ENCODE measurements at regions not wholly inside any gene's neighbourhood (a gene's known extent, or its start where the extent isn't known, plus 50 kb on each side); places are given as distances from the start of the nearest gene placed in this dataset.

GRCh38 chr2:134149904-134150303 lies 104.0 kb upstream of the MGAT5 start:
- in situ Hi-C loops (cut with HindIII; ENCODE audit: low sequenced_read_pairs), result no loop called here
- TF ChIP-seq, protein P1, sequence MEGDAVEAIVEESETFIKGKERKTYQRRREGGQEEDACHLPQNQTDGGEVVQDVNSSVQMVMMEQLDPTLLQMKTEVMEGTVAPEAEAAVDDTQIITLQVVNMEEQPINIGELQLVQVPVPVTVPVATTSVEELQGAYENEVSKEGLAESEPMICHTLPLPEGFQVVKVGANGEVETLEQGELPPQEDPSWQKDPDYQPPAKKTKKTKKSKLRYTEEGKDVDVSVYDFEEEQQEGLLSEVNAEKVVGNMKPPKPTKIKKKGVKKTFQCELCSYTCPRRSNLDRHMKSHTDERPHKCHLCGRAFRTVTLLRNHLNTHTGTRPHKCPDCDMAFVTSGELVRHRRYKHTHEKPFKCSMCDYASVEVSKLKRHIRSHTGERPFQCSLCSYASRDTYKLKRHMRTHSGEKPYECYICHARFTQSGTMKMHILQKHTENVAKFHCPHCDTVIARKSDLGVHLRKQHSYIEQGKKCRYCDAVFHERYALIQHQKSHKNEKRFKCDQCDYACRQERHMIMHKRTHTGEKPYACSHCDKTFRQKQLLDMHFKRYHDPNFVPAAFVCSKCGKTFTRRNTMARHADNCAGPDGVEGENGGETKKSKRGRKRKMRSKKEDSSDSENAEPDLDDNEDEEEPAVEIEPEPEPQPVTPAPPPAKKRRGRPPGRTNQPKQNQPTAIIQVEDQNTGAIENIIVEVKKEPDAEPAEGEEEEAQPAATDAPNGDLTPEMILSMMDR (IDR thresholded peaks at IDR 0.05; ENCODE audit: low read depth, low read length, missing control alignments), result no peak
- no peak overlapping the region for H3K4me3 ChIP-seq (ENCODE audit: low read depth, low read length)
- no peak for DNase-seq (ENCODE audit: low read depth)

- in situ Hi-C loops (cut with HindIII; ENCODE audit: low sequenced_read_pairs), result no loop called here
- DNase-seq (ENCODE audit: low read depth), result no peak
- no peak overlapping the region for H3K4me3 ChIP-seq (ENCODE audit: low read depth, low read length)
- TF ChIP-seq, protein P1 (IDR thresholded peaks at IDR 0.05; ENCODE audit: low read depth, low read length, missing control alignments), result no peak
Observed at GRCh38 chr2:134150760-134151159, 103.1 kb upstream of the MGAT5 start.

DNA sequence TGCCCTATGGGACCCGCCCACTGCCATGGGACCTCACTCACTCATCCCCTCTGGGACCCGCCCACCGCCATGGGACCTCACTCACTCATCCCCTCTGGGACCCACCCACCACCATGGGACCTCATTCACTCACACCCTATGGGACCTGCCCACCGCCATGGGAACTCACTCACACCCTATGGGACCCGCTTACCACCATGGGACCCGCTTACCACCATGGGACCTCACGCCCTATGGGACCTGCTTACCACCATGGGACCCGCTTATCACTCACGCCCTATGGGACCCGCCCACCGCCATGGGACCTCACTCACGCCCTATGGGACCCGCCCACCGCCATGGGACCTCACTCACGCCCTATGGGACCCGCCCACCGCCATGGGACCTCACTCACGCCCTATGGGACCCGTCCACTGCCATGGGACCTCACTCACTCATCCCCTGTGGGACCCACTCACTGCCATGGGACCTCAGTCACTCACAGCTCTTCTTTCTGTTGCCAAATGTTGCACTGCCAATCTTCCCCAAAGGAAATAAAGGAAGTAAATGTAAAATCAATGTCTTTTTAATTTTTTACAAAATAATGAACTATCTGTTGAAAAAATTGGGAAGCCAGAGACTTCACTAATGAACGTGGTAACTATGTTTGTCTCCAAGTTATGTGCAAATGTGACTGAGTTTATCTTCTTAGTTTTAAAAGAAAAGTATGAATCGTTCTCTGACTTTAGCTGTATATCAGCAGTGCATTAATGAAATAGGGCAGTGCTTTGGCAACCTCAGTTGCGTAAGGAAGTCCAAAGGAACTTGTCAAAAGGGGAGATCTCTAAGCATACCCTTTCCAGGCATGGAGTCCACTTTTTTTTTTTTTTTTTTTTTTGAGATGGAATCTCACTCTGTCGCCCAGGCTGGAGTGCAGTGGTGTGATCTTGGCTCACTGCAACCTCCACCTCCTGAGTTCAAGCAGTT lies 101.5 kb upstream of the MGAT5 start:
- TF ChIP-seq, protein P1 (IDR thresholded peaks at IDR 0.05; ENCODE audit: low read depth, low read length, missing control alignments), result no peak
- H3K4me3 ChIP-seq (ENCODE audit: low read depth, low read length), result no peak overlapping the region
- DNase-seq (ENCODE audit: low read depth), result no peak
- in situ Hi-C loops (cut with HindIII; ENCODE audit: low sequenced_read_pairs), result no loop called here

DNA sequence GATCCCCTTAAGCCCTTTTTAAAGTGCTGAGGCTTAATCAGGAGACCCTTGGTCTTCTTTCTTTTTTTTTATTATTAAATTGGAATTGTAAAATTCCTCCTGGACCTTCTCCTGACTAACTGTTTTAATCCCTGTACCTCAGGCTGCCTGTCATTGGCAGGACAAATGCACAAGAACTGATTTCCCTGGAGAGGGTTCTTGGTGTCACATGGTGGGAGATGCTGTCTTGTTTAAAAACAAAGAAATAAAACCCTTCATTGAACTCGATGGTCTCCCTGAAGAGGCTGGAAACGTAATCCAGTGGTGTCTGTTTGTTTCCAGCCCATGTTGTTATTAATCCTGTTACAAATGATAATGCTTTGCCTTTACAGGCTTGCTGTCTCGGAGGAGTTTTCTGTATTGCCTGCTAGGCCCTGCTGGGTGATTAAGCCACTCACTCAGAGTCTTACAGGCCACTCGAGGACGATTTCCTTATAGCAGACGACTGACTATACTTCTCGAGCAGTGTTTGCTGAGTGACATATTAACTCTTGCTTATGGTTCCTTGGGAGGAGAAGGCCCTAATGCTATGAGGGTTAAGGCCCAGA lies 100.5 kb upstream of the MGAT5 start:
- no peak overlapping the region for H3K4me3 ChIP-seq (ENCODE audit: low read depth, low read length)
- TF ChIP-seq, protein P1 (IDR thresholded peaks at IDR 0.05; ENCODE audit: low read depth, low read length, missing control alignments), result no peak
- no peak for DNase-seq (ENCODE audit: low read depth)
- in situ Hi-C loops (cut with HindIII; ENCODE audit: low sequenced_read_pairs), result no loop called here

GRCh38 chr2:134154246-134154645 lies 99.6 kb upstream of the MGAT5 start:
- TF ChIP-seq, protein P1 (IDR thresholded peaks at IDR 0.05; ENCODE audit: low read depth, low read length, missing control alignments), result no peak
- DNase-seq (ENCODE audit: low read depth), result no peak
- no peak overlapping the region for H3K4me3 ChIP-seq (ENCODE audit: low read depth, low read length)
- in situ Hi-C loops (cut with HindIII; ENCODE audit: low sequenced_read_pairs), result no loop called here

- in situ Hi-C loops (cut with HindIII; ENCODE audit: low sequenced_read_pairs), result no loop called here
- TF ChIP-seq, protein P1 (IDR thresholded peaks at IDR 0.05; ENCODE audit: low read depth, low read length, missing control alignments), result no peak
- DNase-seq (ENCODE audit: low read depth), result no peak
- no peak overlapping the region for H3K4me3 ChIP-seq (ENCODE audit: low read depth, low read length)
Observed at GRCh38 chr2:134155134-134155533, 98.7 kb upstream of the MGAT5 start.

Data from astrocyte of the cerebellum (primary cell).